Adrenal gland (tissue), 9 donors: ENCODE measurements at regions not wholly inside any gene's neighbourhood (a gene's known extent, or its start where the extent isn't known, plus 50 kb on each side); places are given as distances from the start of the nearest gene placed in this dataset.

Experiments
- DNase-seq, 7 donors: peaks; one replicate each; pipeline ENCODE4 v3.0.0-alpha.2; 2019 to 2020
- H3K27ac ChIP-seq, 5 donors: fragments of 200-600 bp; sonication (generic) in 4 of 5; 1 replicate in 3 of 5; 2 replicates in 2 of 5; pipeline versions ENCODE4 v1.5.1 to v1.8.0; 2016 to 2020; ENCODE audit warnings: mild to moderate bottlenecking in 1 of 5
- H3K27me3 ChIP-seq: fragments of 200-600 bp; 2 replicates; pipeline ENCODE4 v1.8.0; 2021
- H3K36me3 ChIP-seq, 2 donors: fragments of 200-600 bp; replicated peaks in 1 of 2; 1 replicate in 1 of 2; 2 replicates in 1 of 2; pipeline versions ENCODE4 v1.5.1 to v1.8.0; 2018 to 2022
- H3K4me1 ChIP-seq, 2 donors: fragments of 200-600 bp; replicated peaks in 1 of 2; 1 replicate in 1 of 2; 2 replicates in 1 of 2; pipeline versions ENCODE4 v1.5.1 to v1.8.0; 2018 to 2021
- H3K4me3 ChIP-seq, 4 donors: fragments of 200-600 bp; sonication (generic) in 3 of 4; one replicate each; pipeline ENCODE4 v1.5.1; 2016 to 2018
- H3K9me3 ChIP-seq, 3 donors: fragments of 200-600 bp; sonication (generic) in 1 of 3; replicated peaks in 1 of 3; 1 replicate in 2 of 3; 2 replicates in 1 of 3; pipeline versions ENCODE4 v1.5.1 to v1.8.0; 2016 to 2021
- POLR2A ChIP-seq, 2 donors: fragments of 450-650 bp; IDR thresholded peaks; one replicate each; pipeline ENCODE4 v1.6.1; 2017; ENCODE audit warnings: antibody characterized with exemption in 2 of 2, mild to moderate bottlenecking in 2 of 2, moderate library complexity in 1 of 2
- WGBS, 4 donors: extraction: QIAGEN DNeasy Blood & Tissue Kit in 2 of 4; methylation state at CpG; one replicate each; pipeline versions ENCODE4 v1.1.5 to v1.1.7; 2013 to 2017; 5-methylcytosine and 5-hydroxymethylcytosine counted together
- intact Hi-C, 2 donors: fragments of 100-400 bp; cut with DNase I; formaldehyde crosslinking; loops; one replicate each; pipeline versions ENCODE4 v1.14.1 to v1.15.0; 2022 to 2023
- TF ChIP-seq, protein P1 (sequence below), 6 experiments: fragments of 450-650 bp in 4 of 6; fragments of 200-600 bp in 2 of 6; sonication (generic) in 1 of 6; IDR thresholded peaks; 1 replicate in 5 of 6; 2 replicates in 1 of 6; pipeline versions ENCODE4 v1.5.1 to v1.8.0; 2016 to 2021; ENCODE audit warnings: antibody characterized with exemption in 6 of 6, mild to moderate bottlenecking in 2 of 6, moderate library complexity in 1 of 6
- donor health status: healthy with polysubstance abuse.
- donor health status: Bipolar disorder and iron deficiency.
- donor health status: DM: yes; HTN: yes; CAD: no.
- donor health status: DM: no; HTN: no; CAD: no.
- donor health status: DM: no; HTN: no; CAD: no.

DNA sequence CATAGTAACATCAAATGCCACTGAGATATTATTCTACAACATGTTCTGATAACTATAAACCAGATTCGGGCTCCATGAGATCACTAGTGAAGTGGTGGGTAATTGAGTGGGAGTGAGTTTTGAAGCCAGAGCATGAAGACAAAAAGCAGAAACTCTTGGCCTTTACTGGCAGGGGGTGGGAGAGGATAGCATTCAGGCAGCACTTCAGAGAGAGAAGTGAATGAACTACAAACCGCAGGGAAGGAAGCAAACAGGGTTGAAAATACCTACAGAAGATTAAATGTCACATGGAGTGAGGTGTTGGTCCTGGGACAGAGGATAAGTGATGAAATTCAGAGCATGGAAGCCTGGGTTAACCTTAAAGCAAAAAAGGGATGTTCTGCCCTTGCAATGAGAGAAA lies 250.0 kb downstream of the EPM2A start:
- no peak for DNase-seq

DNA sequence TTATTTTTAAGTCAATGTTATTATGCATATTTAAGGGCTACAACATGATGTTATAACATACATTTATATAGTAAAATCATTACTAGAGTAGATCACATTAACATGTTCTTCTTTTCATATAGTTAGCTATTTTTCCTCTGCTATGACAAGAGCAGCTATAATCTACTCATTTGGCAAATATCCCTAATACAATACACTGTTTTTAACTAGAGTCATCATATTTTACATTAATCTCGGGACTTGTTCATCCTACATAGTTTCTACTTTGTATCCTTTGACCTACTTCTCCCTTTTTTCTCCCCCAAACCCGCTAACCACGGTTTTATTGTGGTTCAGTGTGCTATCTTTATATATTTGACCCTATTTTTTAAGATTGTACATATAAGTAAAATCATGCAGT lies 249.0 kb downstream of the EPM2A start:
- Histone ChIP-seq H3K36me3 (no peaks in the 10 kb centered on the region), H3K27ac (no peak overlapping the region), H3K9me3 (no peaks in the 10 kb centered on the region), H3K4me3 (no peak overlapping the region), H3K27me3 (no peaks in the 10 kb centered on the region), H3K4me1 (no peaks in the 10 kb centered on the region)
- TF ChIP-seq POLR2A (IDR thresholded peaks at IDR 0.05): no peak
- TF ChIP-seq, protein P1, sequence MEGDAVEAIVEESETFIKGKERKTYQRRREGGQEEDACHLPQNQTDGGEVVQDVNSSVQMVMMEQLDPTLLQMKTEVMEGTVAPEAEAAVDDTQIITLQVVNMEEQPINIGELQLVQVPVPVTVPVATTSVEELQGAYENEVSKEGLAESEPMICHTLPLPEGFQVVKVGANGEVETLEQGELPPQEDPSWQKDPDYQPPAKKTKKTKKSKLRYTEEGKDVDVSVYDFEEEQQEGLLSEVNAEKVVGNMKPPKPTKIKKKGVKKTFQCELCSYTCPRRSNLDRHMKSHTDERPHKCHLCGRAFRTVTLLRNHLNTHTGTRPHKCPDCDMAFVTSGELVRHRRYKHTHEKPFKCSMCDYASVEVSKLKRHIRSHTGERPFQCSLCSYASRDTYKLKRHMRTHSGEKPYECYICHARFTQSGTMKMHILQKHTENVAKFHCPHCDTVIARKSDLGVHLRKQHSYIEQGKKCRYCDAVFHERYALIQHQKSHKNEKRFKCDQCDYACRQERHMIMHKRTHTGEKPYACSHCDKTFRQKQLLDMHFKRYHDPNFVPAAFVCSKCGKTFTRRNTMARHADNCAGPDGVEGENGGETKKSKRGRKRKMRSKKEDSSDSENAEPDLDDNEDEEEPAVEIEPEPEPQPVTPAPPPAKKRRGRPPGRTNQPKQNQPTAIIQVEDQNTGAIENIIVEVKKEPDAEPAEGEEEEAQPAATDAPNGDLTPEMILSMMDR (IDR thresholded peaks at IDR 0.05): no peak
- no peak for DNase-seq
- intact Hi-C loops: no loop called here
- 47 to 65% (median 54%) methylated on average over 3 of the region's 3 CpGs for WGBS, 4 donors

More for the DNA sequence above, 250.0 kb downstream of the EPM2A start:
- Histone ChIP-seq H3K27me3 (no peaks in the 10 kb centered on the region), H3K27ac (no peak overlapping the region), H3K9me3 (no peaks in the 10 kb centered on the region), H3K36me3 (no peaks in the 10 kb centered on the region), H3K4me3 (no peak overlapping the region), H3K4me1 (no peaks in the 10 kb centered on the region)
- TF ChIP-seq, protein P1 (IDR thresholded peaks at IDR 0.05): no peak
- TF ChIP-seq POLR2A (IDR thresholded peaks at IDR 0.05): no peak
- intact Hi-C loops: no loop called here
- 47 to 70% (median 59%) methylated on average over 2 of the region's 2 CpGs for WGBS, 4 donors

DNA sequence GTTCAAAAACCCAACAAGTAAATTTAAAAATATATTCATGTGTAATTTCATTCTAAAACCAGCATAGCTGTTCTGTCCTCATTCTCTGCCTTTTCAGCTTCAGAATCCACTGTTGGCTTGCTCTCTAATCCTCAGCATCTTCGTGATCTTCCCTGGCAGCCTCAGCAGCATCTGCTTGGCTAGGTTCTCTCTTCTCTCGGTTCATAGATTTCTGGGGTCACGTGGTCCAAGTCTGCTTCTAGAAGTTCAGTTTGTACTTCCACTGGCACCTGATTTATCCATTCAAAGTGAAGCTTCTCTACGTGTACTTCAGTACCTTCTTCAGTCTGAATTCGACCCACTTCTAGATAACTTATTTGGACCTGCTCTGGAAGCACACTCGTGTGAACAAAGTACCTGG lies 245.7 kb downstream of the EPM2A start:
- Histone ChIP-seq H3K27me3 (no peaks in the 10 kb centered on the region), H3K9me3 (no peaks in the 10 kb centered on the region), H3K27ac (no peak overlapping the region), H3K36me3 (no peaks in the 10 kb centered on the region), H3K4me1 (no peaks in the 10 kb centered on the region), H3K4me3 (no peak overlapping the region)
- no peak for DNase-seq
- TF ChIP-seq, protein P1 (IDR thresholded peaks at IDR 0.05): no peak
- no peak for TF ChIP-seq POLR2A (IDR thresholded peaks at IDR 0.05)
- WGBS, 4 donors: 72 to 76% (median 73%) methylated on average over 6 of the region's 6 CpGs
- intact Hi-C loops: no loop called here

DNA sequence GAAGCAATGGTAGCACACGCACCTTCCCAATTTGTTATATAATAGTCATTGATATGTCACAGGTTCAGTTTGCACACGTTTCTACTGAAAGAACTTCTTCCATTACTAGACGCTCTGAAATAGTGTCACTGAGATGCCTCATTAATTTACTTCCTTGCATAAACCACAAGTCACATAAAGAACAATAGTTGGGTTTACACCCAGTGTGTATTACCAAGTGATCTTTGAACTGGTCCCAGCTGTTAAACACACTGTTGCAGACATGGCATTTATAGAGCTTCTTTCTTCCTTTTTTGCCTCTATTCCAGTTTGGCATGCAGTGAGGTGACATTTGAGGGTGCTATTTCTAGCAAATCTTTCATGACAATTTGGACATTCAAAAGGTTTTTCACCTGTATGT lies 245.3 kb downstream of the EPM2A start:
- Histone ChIP-seq H3K9me3 (no peaks in the 10 kb centered on the region), H3K27ac (no peak overlapping the region), H3K36me3 (no peaks in the 10 kb centered on the region), H3K4me3 (no peak overlapping the region), H3K4me1 (no peaks in the 10 kb centered on the region), H3K27me3 (no peaks in the 10 kb centered on the region)
- intact Hi-C loops: no loop called here
- 64 to 84% (median 76%) methylated on average over 3 of the region's 3 CpGs for WGBS, 4 donors
- no peak for TF ChIP-seq POLR2A (IDR thresholded peaks at IDR 0.05)
- TF ChIP-seq, protein P1 (IDR thresholded peaks at IDR 0.05): no peak
- DNase-seq: no peak
